Neural cell (in vitro differentiated cells): ENCODE measurements at regions not wholly inside any gene's neighbourhood (a gene's known extent, or its start where the extent isn't known, plus 50 kb on each side); places are given as distances from the start of the nearest gene placed in this dataset.
"Not testable (repeated sequence)": the region's sequence is repeated elsewhere in the genome, so short reads cannot be mapped to it uniquely, and the experiment has no call there.

Experiments
- H2AFZ ChIP-seq: fragments of 200-600, 300-800 bp; sonication (generic), shearing (Covaris generic); 2 replicates; pipeline ENCODE4 v1.6.0; 2014; ENCODE audit warnings: low read depth, mild to moderate bottlenecking, antibody characterized with exemption, low read length, moderate library complexity
- H3F3A ChIP-seq: fragments of 200-600 bp; shearing (Covaris generic); 2 replicates; pipeline ENCODE4 v1.6.1; 2016; ENCODE audit warnings: mild to moderate bottlenecking, moderate library complexity, mixed read lengths, antibody characterized with exemption, low read length; ENCODE audit not compliant: insufficient read depth, poor library complexity, severe bottlenecking
- H3K27ac ChIP-seq: fragments of 200-600, 300-800 bp; sonication (generic), shearing (Covaris generic); 2 replicates; pipeline ENCODE4 v1.5.1; 2014; ENCODE audit warnings: mild to moderate bottlenecking, low read length, moderate library complexity
- H3K27me3 ChIP-seq: fragments of 300-800, 200-600 bp; sonication (generic), shearing (Covaris generic); 2 replicates; pipeline ENCODE4 v1.6.0; 2014; ENCODE audit warnings: mild to moderate bottlenecking, low read depth, low read length, moderate library complexity; ENCODE audit not compliant: insufficient read depth
- H3K36me3 ChIP-seq: fragments of 300-800, 200-600 bp; sonication (generic), shearing (Covaris generic); 2 replicates; pipeline ENCODE4 v1.5.1; 2014; ENCODE audit warnings: mild to moderate bottlenecking, antibody characterized with exemption, low read length, moderate library complexity; ENCODE audit not compliant: insufficient read depth
- H3K4me2 ChIP-seq: fragments of 300-800, 200-600 bp; sonication (generic), shearing (Covaris generic); 2 replicates; pipeline ENCODE4 v1.6.0; 2014; ENCODE audit warnings: mild to moderate bottlenecking, low read length
- H3K4me3 ChIP-seq: fragments of 300-800, 200-600 bp; sonication (generic), shearing (Covaris generic); 2 replicates; pipeline ENCODE4 v1.5.1; 2014; ENCODE audit warnings: mild to moderate bottlenecking, low read length, moderate library complexity
- H3K79me2 ChIP-seq: fragments of 200-600 bp; shearing (Covaris generic); replicated peaks from 2 replicates; pipeline ENCODE4 v1.6.0; 2014; ENCODE audit warnings: mild to moderate bottlenecking, low read length, moderate library complexity; ENCODE audit not compliant: insufficient read depth
- H3K9ac ChIP-seq: fragments of 300-800, 200-600 bp; sonication (generic), shearing (Covaris generic); 2 replicates; pipeline ENCODE4 v1.6.1; 2016; ENCODE audit warnings: mild to moderate bottlenecking, low read length, mixed read lengths
- H3K9me2 ChIP-seq: fragments of 200-600 bp; shearing (Covaris generic); 2 replicates; pipeline ENCODE4 v1.6.1; 2016; ENCODE audit warnings: mild to moderate bottlenecking, low read length, mixed read lengths; ENCODE audit not compliant: insufficient read depth
- H3K9me3 ChIP-seq: fragments of 200-600, 300-800 bp; sonication (generic), shearing (Covaris generic); 2 replicates; pipeline ENCODE4 v1.6.1; 2016; ENCODE audit warnings: mild to moderate bottlenecking, mixed run types, low read length, moderate library complexity, mixed read lengths
- H4K20me1 ChIP-seq: fragments of 200-600 bp; shearing (Covaris generic); 2 replicates; pipeline ENCODE4 v1.6.1; 2016; ENCODE audit warnings: mild to moderate bottlenecking, mixed run types; ENCODE audit not compliant: insufficient read depth
- CTCF ChIP-seq: fragments of 450-650 bp; IDR thresholded peaks from 2 replicates; pipeline ENCODE4 v1.5.1; 2014; ENCODE audit warnings: antibody characterized with exemption, mild to moderate bottlenecking, moderate library complexity; ENCODE audit not compliant: poor library complexity, severe bottlenecking
- EP300 ChIP-seq: fragments of 450-650 bp; conservative IDR thresholded peaks from 2 replicates; pipeline ENCODE4 v1.6.1; 2014; ENCODE audit warnings: antibody characterized with exemption, mild to moderate bottlenecking, moderate library complexity; ENCODE audit not compliant: poor library complexity, severe bottlenecking
- EZH2 ChIP-seq: fragments of 200-600, 300-800 bp; shearing (Covaris generic), sonication (generic); IDR thresholded peaks from 2 replicates; pipeline ENCODE4 v1.6.1; 2014; ENCODE audit warnings: antibody characterized with exemption, low read length, borderline replicate concordance, mild to moderate bottlenecking; ENCODE audit not compliant: insufficient read depth, poor library complexity, severe bottlenecking
- MXI1 ChIP-seq: fragments of 450-650 bp; conservative IDR thresholded peaks from 2 replicates; pipeline ENCODE4 v1.6.1; 2014; ENCODE audit warnings: antibody characterized with exemption, mild to moderate bottlenecking; ENCODE audit not compliant: poor library complexity, severe bottlenecking
- POLR2AphosphoS5 ChIP-seq: IDR thresholded peaks from 2 replicates; pipeline ENCODE4 v1.6.1; 2012
- RAD21 ChIP-seq: fragments of 450-650 bp; conservative IDR thresholded peaks from 2 replicates; pipeline ENCODE4 v1.6.1; 2014; ENCODE audit warnings: antibody characterized with exemption, mild to moderate bottlenecking, moderate library complexity
- REST ChIP-seq: IDR thresholded peaks from 2 replicates; pipeline ENCODE4 v1.6.1; 2012; ENCODE audit warnings: borderline replicate concordance
- SMC3 ChIP-seq: fragments of 450-650 bp; conservative IDR thresholded peaks from 2 replicates; pipeline ENCODE4 v1.6.1; 2014; ENCODE audit warnings: antibody characterized with exemption, mild to moderate bottlenecking, moderate library complexity; ENCODE audit not compliant: poor library complexity
- TAF1 ChIP-seq: IDR thresholded peaks from 2 replicates; pipeline ENCODE4 v1.6.1; 2012; ENCODE audit warnings: low read depth

- Histone ChIP-seq H3F3A (no peaks in the 10 kb centered on the region), H3K27ac (no peak overlapping the region), H3K79me2 (no peaks in the 10 kb centered on the region), H3K9me3 (no peaks in the 10 kb centered on the region), H3K4me2 (no peak overlapping the region), H3K36me3 (no peaks in the 10 kb centered on the region), H2AFZ (no peak overlapping the region), H3K9me2 (no peaks in the 10 kb centered on the region), H3K9ac (no peak overlapping the region), H3K4me3 (no peak overlapping the region), H4K20me1 (no peaks in the 10 kb centered on the region), H3K27me3 (no peaks in the 10 kb centered on the region)
- TF ChIP-seq RAD21 = no peak
- TF ChIP-seq POLR2AphosphoS5 = no peak
- no peak for TF ChIP-seq EP300
- no peak for TF ChIP-seq TAF1
- no peak for TF ChIP-seq CTCF
- TF ChIP-seq EZH2 = no peak
- no peak for TF ChIP-seq REST
- TF ChIP-seq SMC3 = no peak
- no peak for TF ChIP-seq MXI1
These were observed 182.0 kb upstream of the C21orf91 start for GRCh38 chr21:18000981-18001686.

GRCh38 chr21:17998599-17998998 is 179.4 kb upstream of the C21orf91 start:
- not testable (repeated sequence) for H3K4me3 ChIP-seq, H3K9ac ChIP-seq, H3K9me2 ChIP-seq, H2AFZ ChIP-seq, H3K4me2 ChIP-seq, H3K79me2 ChIP-seq, H3K9me3 ChIP-seq, H3K27ac ChIP-seq, H3F3A ChIP-seq, H4K20me1 ChIP-seq, H3K36me3 ChIP-seq, H3K27me3 ChIP-seq

GRCh38 chr21:17989780-17990179 is 170.6 kb upstream of the C21orf91 start:
- H3K9ac ChIP-seq = no peak overlapping the region
- H3F3A ChIP-seq = peaks cover 7% of the 10 kb centered on the region
- no peaks in the 10 kb centered on the region for H3K9me3 ChIP-seq
- no peaks in the 10 kb centered on the region for H4K20me1 ChIP-seq
- H3K27me3 ChIP-seq = no peaks in the 10 kb centered on the region
- no peak overlapping the region for H3K4me3 ChIP-seq
- TF ChIP-seq POLR2AphosphoS5 (no peak), CTCF (no peak), EZH2 (no peak), RAD21 (no peak), REST (no peak), EP300 (no peak), TAF1 (no peak), SMC3 (no peak), MXI1 (no peak)
- no peak overlapping the region for H3K27ac ChIP-seq
- no peaks in the 10 kb centered on the region for H3K79me2 ChIP-seq
- H2AFZ ChIP-seq = no peak overlapping the region
- H3K36me3 ChIP-seq = no peaks in the 10 kb centered on the region
- no peak overlapping the region for H3K4me2 ChIP-seq
- no peaks in the 10 kb centered on the region for H3K9me2 ChIP-seq
